BLaER1 (cell line): ENCODE measurements at regions not wholly inside any gene's neighbourhood (a gene's known extent, or its start where the extent isn't known, plus 50 kb on each side); places are given as distances from the start of the nearest gene placed in this dataset.
"Not testable (repeated sequence)": the region's sequence is repeated elsewhere in the genome, so short reads cannot be mapped to it uniquely, and the experiment has no call there.

Source experiments
- H3K27ac ChIP-seq: shearing (Covaris generic); formaldehyde crosslinking; 2 replicates; pipeline ENCODE4 v1.8.1; 2022
- H3K27me3 ChIP-seq: shearing (Covaris generic); formaldehyde crosslinking; 2 replicates; pipeline ENCODE4 v1.8.1; 2022
- H3K36me3 ChIP-seq: shearing (Covaris generic); formaldehyde crosslinking; 2 replicates; pipeline ENCODE4 v1.8.1; 2022
- H3K4me1 ChIP-seq: shearing (Covaris generic); formaldehyde crosslinking; 2 replicates; pipeline ENCODE4 v1.8.1; 2022
- H3K4me2 ChIP-seq: shearing (Covaris generic); formaldehyde crosslinking; 2 replicates; pipeline ENCODE4 v1.8.1; 2022
- H3K4me3 ChIP-seq: shearing (Covaris generic); formaldehyde crosslinking; 2 replicates; pipeline ENCODE4 v1.8.1; 2022
- H3K9ac ChIP-seq: shearing (Covaris generic); formaldehyde crosslinking; 2 replicates; pipeline ENCODE4 v1.8.1; 2022
- H3K9me3 ChIP-seq: shearing (Covaris generic); formaldehyde crosslinking; 2 replicates; pipeline ENCODE4 v1.8.1; 2022
- H4K20me1 ChIP-seq: shearing (Covaris generic); formaldehyde crosslinking; 2 replicates; pipeline ENCODE4 v1.8.1; 2022

DNA sequence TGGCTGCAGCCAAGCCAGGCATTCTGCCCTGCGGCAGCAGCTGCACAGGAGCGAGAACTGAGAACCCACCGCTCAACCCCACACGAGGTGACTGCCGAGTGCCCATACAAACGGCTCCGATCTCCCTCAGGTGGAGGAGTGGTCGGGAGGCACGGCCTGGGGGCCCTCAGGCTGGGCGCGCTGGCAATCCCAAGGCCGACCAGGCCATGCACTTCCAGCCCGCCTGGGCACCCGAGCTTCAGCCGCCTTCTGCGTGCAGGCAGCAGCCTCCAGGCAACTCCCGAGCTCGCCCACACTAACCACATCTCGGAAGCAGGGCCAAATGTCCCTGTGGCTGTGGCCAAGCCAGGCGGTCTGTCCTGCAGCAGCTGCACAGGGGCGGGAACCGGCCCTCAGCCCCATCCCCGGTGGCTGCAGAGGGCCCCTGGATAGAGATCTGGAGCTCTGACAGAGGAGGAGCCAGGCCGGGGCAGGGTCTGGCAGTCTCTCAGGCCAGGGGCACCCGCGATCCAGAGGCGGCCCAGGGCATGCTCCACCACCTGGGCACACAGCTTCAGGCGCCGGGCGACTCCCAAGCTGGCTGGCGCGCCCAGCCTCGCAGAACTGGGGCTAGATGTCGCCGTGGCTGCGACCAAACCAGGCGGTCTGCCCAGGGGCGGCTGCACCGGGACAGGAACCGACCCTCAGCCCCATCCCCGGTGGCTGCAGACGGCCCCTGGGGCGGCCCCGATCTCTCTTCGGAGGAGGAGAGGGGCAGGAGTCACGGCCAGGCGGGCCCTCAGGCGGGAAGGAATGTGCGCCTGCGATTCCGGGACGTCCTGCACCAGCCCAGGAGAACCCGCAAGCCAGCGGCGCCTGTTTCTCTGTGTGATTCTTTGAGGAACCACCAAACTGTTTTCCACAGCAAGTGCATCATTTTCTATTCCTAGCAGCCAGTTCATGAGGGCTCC, 538.0 kb downstream of the CWH43 start:
- peaks cover 16% of the 10 kb centered on the region for H3K9me3 ChIP-seq
- H4K20me1 ChIP-seq, H3K9ac ChIP-seq, H3K36me3 ChIP-seq, H3K4me2 ChIP-seq, H3K4me1 ChIP-seq, H3K27ac ChIP-seq, H3K4me3 ChIP-seq, H3K27me3 ChIP-seq: not testable (repeated sequence)

DNA sequence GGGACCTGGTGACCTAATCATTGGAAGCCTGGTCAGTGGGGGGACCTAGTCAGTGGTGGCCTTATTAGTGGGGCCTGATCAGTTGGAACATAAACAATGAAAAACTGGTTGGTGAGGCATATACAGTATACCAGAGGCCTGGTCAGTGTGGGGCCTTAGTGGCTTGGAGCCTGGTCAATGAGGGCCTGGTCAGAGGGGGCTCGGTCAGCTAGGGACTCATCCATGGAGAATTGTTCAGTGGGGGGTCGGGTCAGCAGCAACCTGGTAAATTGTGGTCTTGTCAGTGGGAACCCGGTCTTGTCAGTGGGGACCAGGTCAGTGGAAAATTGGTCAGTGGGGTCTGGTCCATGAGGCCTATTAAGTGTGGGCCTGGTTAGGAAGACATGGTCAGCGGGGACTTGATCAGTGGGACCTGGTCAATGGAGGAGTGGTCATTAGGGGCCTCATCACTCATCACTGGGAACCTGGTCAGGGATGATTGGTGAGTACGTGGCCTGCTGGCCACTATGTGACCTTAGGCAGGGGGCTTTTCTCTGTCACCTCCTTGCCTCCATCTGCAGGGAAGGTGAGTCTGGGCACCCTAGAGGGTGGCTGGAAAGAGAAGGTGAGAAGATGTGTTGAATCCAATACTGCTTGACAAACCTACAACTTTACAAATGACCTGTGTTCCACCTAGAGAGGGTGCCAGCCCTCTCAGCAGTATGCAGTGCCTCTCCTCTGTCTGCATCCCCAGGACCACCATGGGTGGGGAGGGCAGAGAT, 573.0 kb downstream of the CWH43 start:
- H3K27me3 ChIP-seq, H3K4me1 ChIP-seq, H3K4me3 ChIP-seq, H3K9me3 ChIP-seq, H3K4me2 ChIP-seq, H3K9ac ChIP-seq, H3K27ac ChIP-seq, H4K20me1 ChIP-seq, H3K36me3 ChIP-seq: not testable (repeated sequence)

DNA sequence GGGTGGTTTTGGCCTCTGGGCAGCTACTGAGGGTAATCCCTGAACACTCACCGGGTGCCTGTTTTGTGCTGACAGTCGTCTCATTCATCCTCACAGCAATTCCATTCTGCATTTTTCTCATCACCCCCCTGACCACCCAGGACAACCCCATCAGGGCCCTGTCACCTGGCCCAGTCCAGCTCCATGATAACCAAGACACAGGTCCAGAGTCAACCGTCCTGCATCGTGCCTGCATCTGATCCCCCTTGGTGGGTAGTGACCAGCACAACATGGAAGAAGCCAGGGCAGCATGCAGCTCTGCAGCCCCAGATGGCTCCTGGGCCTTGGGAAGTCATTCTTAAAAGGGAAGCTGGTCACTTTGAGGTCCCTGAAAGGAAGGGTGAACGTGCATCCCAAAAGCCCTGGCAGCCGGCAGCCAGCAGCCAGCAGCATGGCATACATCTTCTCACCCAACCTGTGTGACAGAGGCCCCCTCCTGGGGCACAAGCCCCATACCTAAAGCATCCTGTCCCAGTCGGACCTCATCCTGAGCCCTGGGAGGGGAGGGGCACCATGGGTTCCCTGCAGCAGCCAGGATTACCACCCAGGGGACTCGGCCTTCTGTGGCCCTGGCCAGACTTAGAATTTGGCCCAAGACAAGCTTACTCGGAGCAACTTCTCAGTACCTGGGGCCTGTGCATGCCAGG, 574.2 kb downstream of the CWH43 start:
- not testable (repeated sequence) for H4K20me1 ChIP-seq, H3K36me3 ChIP-seq

DNA sequence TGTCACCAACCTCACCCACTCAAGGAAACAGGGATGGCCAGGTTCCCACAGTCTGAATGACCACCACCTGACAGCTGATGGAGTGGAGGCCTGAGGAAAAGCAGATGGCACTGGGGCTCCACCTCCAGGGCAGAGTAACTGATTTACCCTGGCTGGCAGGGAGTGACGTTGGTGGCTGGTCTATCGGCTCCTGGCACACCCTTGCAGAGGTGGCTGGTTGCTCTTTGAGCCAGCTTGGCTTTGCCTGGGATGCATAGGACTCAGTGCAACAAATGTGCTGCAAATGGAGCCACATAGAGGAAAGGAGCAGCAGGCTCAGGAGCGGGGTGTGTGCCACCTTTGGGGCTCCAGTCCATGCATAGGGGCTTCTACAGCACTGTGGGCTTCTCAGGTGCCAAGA, 574.8 kb downstream of the CWH43 start:
- H3K4me3 ChIP-seq, H3K4me1 ChIP-seq, H3K27ac ChIP-seq, H3K9ac ChIP-seq, H3K4me2 ChIP-seq, H3K9me3 ChIP-seq, H3K27me3 ChIP-seq, H4K20me1 ChIP-seq, H3K36me3 ChIP-seq: not testable (repeated sequence)

More for the DNA sequence above, 574.2 kb downstream of the CWH43 start:
- not testable (repeated sequence) for H3K27ac ChIP-seq, H3K4me2 ChIP-seq, H3K27me3 ChIP-seq, H3K9me3 ChIP-seq, H3K4me1 ChIP-seq, H3K4me3 ChIP-seq, H3K9ac ChIP-seq

DNA sequence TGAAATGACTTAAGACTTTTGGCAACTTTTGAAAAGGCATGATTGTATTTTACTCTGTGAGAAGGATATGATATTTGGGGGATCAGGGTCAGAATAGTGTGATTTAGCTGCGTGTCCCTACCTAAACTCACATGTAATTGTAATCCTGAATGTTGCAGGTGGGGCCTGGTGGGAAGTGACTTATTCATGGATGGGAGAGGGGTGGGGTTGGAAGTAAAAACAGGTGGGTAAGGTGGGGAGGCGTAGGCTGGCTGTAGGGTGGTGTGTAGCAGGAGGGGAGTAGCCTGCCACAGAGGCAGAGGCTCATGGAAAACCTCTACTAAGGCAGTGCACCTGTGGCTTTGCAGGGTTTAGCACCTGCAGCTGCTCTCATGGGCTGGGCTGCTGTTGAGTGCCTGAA, 584.2 kb downstream of the CWH43 start:
- not testable (repeated sequence) for H3K9me3 ChIP-seq, H4K20me1 ChIP-seq, H3K27ac ChIP-seq, H3K4me2 ChIP-seq, H3K27me3 ChIP-seq, H3K36me3 ChIP-seq, H3K9ac ChIP-seq, H3K4me3 ChIP-seq, H3K4me1 ChIP-seq

DNA sequence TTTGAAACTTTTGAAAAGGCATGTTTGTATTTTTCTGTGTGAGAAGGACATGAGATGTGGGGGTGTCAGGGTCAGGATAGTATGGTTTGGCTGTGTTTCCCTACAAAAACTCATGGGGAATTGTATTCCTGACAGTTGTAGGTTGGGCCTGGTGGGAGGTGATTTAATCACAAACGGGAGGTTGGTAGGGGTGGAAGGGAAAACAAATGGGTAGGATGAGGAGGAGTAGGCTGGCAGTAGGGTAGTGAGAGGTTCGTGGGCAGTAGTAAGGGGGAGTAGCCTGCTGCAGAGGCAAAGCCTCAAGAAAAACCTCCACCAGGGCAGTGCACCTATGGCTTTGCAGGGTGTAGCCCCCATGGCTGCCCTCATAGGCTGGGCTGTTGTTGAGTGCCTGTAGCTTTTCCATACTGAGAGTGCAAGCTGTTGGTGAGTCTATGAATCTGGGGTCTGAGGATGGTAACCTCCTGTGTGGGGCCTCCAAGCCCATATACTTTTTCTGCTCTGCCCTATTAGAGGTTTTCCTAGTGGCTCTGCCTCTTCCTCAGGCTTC, 587.7 kb downstream of the CWH43 start:
- not testable (repeated sequence) for H4K20me1 ChIP-seq, H3K4me1 ChIP-seq, H3K36me3 ChIP-seq, H3K27me3 ChIP-seq, H3K4me2 ChIP-seq, H3K9me3 ChIP-seq, H3K27ac ChIP-seq, H3K4me3 ChIP-seq, H3K9ac ChIP-seq

DNA sequence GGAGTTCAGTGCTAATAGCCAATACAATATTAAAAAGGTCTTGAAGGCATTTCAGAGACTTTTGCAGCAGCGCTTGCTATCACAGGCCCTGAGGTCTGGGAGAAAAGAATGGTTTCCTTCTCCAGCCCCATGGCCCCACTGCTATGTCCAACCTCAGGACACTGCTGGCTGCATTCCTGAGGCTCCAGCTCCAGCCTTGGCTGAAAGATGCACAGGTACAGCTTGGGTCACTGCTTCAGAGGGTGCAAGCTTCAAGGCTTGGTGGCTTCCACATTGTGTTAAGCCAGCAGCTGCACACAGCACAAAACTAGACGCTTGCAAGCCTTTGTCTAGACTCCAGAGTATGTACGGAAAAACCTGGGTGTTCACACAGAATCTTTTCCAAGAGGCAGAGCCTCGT, 589.2 kb downstream of the CWH43 start:
- not testable (repeated sequence) for H3K36me3 ChIP-seq, H3K9ac ChIP-seq, H3K4me1 ChIP-seq, H3K27me3 ChIP-seq, H3K4me3 ChIP-seq, H4K20me1 ChIP-seq, H3K4me2 ChIP-seq, H3K27ac ChIP-seq
- peaks cover 11% of the 10 kb centered on the region for H3K9me3 ChIP-seq

DNA sequence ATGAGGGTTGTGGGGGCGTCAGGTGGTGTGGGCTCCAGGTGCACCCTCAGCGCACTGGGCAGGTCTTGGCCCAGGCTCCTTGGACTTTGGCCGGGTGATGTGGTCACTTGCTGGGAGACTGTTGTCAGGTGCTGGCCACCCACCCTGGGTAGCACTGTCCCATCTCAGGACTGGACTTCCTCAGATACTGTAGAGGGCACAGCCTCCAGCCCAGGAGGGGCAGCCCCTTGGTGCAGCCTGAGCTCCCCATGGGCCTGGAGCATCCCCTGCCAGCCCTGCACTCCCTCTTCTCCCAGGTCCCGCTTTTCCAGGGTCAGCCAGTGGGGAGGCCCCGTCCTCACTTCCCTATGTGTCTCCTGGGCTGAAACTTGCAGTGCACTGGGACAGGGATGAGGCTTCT, 592.3 kb downstream of the CWH43 start:
- not testable (repeated sequence) for H4K20me1 ChIP-seq, H3K4me3 ChIP-seq, H3K4me1 ChIP-seq, H3K4me2 ChIP-seq, H3K27me3 ChIP-seq, H3K36me3 ChIP-seq, H3K9ac ChIP-seq, H3K27ac ChIP-seq
- peaks cover 11% of the 10 kb centered on the region for H3K9me3 ChIP-seq

DNA sequence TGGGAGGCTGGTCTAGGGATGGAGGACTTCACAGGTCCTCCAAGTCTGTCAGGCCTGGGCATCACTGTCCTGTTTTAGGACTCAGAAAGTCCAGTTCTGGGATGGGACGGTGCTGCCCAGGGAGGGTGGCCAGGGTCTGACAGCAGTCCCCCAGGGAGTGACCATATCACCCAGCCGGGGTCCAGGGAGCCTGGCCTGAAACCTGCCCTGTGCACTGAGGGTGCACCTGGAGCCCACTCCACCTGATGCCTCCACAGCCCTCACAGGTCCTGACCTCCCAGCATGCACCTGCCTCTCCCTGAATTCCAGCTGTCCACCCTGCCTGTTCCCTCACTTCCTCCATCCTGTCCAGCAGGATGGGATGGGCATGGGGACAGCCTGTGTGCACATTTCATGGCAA, 592.8 kb downstream of the CWH43 start:
- not testable (repeated sequence) for H3K36me3 ChIP-seq, H3K27me3 ChIP-seq, H3K4me1 ChIP-seq, H3K9ac ChIP-seq, H4K20me1 ChIP-seq, H3K4me3 ChIP-seq, H3K4me2 ChIP-seq, H3K27ac ChIP-seq
- peaks cover 11% of the 10 kb centered on the region for H3K9me3 ChIP-seq

DNA sequence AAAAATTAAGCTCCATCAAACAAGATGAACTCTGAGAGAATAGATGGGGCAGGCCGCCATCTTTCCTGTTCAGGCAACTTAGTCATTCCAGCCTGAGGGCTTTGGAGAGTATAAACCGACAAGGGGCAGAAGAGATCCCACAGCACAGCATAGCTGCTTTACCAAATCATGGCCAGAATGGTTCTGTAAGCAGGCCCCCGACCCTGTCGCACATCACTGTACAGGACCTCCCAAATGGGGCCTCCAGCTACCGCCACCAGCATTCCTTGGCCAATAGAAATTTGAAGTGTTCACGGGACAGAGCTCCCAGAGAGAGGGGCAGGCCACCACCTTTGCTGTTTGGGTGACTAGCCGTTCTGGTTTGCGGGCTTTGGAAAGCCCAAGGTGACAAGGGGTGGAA, 594.1 kb downstream of the CWH43 start:
- H3K9ac ChIP-seq, result not testable (repeated sequence)

DNA sequence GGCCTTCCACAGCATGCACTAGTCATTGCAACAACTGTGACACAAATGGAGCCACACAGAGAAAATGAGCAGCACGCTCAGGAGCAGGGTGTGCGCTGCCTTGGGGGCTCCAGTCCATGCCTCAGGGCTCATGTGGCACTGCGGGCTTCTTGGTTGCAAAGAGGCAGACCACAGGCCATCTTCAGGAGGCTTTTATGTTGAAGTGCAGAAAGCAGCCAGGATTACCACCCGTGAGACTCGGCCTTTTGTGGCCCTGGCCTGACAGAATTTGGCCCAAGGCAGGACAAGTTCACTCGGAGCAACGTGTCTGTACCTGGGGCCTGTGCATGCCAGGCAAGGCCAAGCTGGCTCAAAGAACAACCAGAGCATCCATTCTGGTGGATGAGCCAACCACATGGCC, 602.3 kb downstream of the CWH43 start:
- H3K36me3 ChIP-seq, H4K20me1 ChIP-seq, H3K27me3 ChIP-seq, H3K4me2 ChIP-seq, H3K9me3 ChIP-seq, H3K4me1 ChIP-seq, H3K9ac ChIP-seq, H3K4me3 ChIP-seq, H3K27ac ChIP-seq: not testable (repeated sequence)

More for the DNA sequence above, 594.1 kb downstream of the CWH43 start:
- not testable (repeated sequence) for H3K4me2 ChIP-seq, H3K4me1 ChIP-seq, H3K4me3 ChIP-seq, H3K27ac ChIP-seq, H3K36me3 ChIP-seq, H4K20me1 ChIP-seq, H3K27me3 ChIP-seq
- peaks cover 11% of the 10 kb centered on the region for H3K9me3 ChIP-seq

DNA sequence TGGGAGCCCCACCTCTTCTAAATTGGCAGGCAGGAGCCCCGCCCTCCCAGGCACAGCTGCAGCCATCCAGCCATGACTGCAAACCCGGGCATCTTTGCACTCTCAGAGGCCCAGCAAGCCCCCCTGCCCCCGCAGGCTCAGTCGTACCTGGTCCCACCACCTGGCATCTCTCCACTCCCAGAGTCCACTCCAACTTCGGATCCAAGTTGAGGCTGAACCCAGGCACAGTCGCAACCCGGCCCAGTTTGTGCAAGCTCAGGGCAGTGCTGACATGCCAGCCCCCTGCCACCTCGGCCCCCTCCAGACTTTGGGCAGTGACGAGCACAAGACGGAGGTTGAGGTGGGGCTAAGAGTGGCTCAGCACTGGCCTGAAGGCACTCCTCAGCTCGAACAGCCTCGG, 632.4 kb downstream of the CWH43 start:
- H4K20me1 ChIP-seq, H3K36me3 ChIP-seq, H3K27ac ChIP-seq, H3K4me1 ChIP-seq, H3K9ac ChIP-seq, H3K4me3 ChIP-seq, H3K4me2 ChIP-seq, H3K27me3 ChIP-seq: not testable (repeated sequence)
- peaks cover 15% of the 10 kb centered on the region for H3K9me3 ChIP-seq

DNA sequence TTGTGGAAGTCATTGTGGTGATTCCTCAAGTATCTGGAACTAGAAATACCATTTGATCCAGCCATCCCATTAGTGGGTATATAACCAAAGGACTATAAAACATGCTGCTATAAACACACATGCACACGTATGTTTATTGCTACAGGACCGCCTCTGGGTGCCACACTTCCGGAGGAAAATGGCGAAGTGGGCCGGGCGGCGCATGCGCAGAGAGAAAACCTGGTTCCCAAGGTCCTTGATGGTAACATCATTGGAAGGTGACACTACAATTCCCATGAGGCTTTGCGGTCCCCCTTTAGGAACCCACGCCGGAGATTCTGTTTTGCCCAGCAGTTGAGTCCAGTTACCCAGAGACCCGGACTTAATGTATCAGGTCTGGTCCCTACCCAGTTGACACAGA, 640.4 kb downstream of the CWH43 start:
- H3K4me1 ChIP-seq, H3K27me3 ChIP-seq, H3K4me3 ChIP-seq, H3K9ac ChIP-seq, H3K36me3 ChIP-seq, H3K27ac ChIP-seq, H3K4me2 ChIP-seq, H4K20me1 ChIP-seq: not testable (repeated sequence)
- peaks cover 11% of the 10 kb centered on the region for H3K9me3 ChIP-seq
